Stimulated activated memory B cell treated with anti-CD40 and anti-IgM and Interleukin-4, amounts not matched to agents 10 μg/mL and 1 μg/mL and 100 μg/mL, for 72 hours (primary cell): ENCODE measurements at regions not wholly inside any gene's neighbourhood (a gene's known extent, or its start where the extent isn't known, plus 50 kb on each side); places are given as distances from the start of the nearest gene placed in this dataset.

ENCODE experiments used
- ATAC-seq: fragments of 150-1000 bp; cut with Tn5 transposase; 2 replicates; pipeline ENCODE4 v1.10.0; 2021
- H3K27ac Mint-ChIP-seq: one replicate; pipeline ENCODE4 v1.8.0; 2022; ENCODE audit warnings: mild to moderate bottlenecking, mixed read lengths
- H3K27me3 Mint-ChIP-seq: one replicate; pipeline ENCODE4 v1.8.0; 2022; ENCODE audit warnings: mixed read lengths
- H3K36me3 Mint-ChIP-seq: one replicate; pipeline ENCODE4 v1.8.0; 2022; ENCODE audit warnings: mixed read lengths
- H3K4me1 Mint-ChIP-seq: one replicate; pipeline ENCODE4 v1.8.0; 2022; ENCODE audit warnings: mixed read lengths
- H3K4me3 Mint-ChIP-seq: one replicate; pipeline ENCODE4 v1.8.0; 2022; ENCODE audit warnings: mild to moderate bottlenecking, moderate library complexity, mixed read lengths
- H3K9me3 Mint-ChIP-seq: one replicate; pipeline ENCODE4 v1.8.0; 2022; ENCODE audit warnings: mixed read lengths

DNA sequence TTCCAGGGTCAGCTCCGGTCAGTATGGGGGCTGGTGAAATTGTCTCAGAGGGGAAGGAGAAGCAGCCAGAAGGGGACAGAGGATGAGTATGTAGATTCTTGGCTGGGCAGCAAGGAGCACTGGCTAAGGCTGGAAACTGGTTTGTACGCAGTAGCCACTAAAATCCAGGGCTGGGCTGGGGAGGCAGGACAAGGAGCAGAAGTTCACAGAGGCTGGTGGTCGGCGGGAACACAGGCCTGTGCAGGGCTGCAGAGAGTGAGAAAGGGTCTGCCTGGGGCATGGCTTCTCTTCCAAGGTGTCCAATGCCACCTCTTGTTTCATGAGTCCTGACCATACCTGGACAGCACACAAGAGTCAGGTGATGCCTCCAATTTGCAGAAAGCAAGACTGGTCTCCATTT lies 94.4 kb upstream of the HDAC4 start:
- no peak for ATAC-seq
- peaks cover 75% of the 10 kb centered on the region for H3K27me3 Mint-ChIP-seq

DNA sequence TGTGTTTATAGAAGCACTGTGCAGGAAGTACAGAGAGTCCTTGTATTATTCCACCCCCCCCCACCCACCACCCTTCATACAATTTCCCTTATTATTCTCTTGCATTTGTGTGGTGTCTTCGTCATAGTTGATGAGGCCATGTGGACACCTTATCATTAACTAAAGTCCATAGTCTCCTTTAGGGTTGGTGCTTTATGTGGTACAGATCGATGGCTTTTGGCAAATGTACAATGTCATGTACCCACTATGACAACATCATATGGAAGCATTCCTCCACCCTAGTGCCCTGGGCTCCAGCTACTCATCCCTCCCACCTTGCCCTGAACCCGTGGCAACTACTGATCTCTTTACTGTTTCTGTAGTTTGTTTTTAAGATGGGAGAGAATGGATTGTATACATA lies 93.8 kb upstream of the HDAC4 start:
- no peak overlapping the region for H3K27ac Mint-ChIP-seq
- H3K4me3 Mint-ChIP-seq: no peak overlapping the region
- H3K4me1 Mint-ChIP-seq: no peaks in the 10 kb centered on the region
- H3K27me3 Mint-ChIP-seq: peaks cover 77% of the 10 kb centered on the region
- H3K36me3 Mint-ChIP-seq: no peaks in the 10 kb centered on the region
- no peak for ATAC-seq
- peaks cover 2% of the 10 kb centered on the region for H3K9me3 Mint-ChIP-seq

More for the DNA sequence above, 94.4 kb upstream of the HDAC4 start:
- H3K4me3 Mint-ChIP-seq: no peak overlapping the region
- no peaks in the 10 kb centered on the region for H3K4me1 Mint-ChIP-seq
- H3K27ac Mint-ChIP-seq: no peak overlapping the region
- H3K9me3 Mint-ChIP-seq: peaks cover 2% of the 10 kb centered on the region
- no peaks in the 10 kb centered on the region for H3K36me3 Mint-ChIP-seq

- Mint-ChIP-seq H3K27ac (no peak overlapping the region), H3K4me1 (no peaks in the 10 kb centered on the region), H3K27me3 (peaks cover 63% of the 10 kb centered on the region), H3K9me3 (no peaks in the 10 kb centered on the region), H3K36me3 (no peaks in the 10 kb centered on the region), H3K4me3 (no peak overlapping the region)
- ATAC-seq: no peak
Observed at GRCh38 chr2:239489481-239489880, 88.7 kb upstream of the HDAC4 start.

DNA sequence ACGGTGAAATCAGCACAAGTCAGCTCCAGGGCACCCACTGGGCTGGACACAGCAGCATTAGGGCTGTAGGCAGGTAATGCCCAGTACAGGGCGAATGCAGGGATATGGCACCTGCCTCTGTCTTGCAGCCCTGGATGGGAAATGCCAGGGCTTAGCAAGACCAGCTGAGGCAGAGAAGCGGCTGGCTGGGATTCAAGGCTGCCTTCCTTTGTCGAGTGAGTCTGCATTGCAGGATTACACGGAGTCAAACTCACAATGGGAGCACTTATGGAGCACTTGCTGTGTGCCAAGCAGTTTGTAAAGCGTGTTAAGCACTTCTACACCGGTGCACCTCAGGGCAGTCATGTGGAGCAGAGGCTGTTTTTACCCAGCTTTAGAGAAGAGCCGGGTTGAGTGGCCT lies 87.3 kb upstream of the HDAC4 start:
- H3K4me1 Mint-ChIP-seq: no peaks in the 10 kb centered on the region

GRCh38 chr2:239487272-239487671 lies 86.5 kb upstream of the HDAC4 start:
- H3K27ac Mint-ChIP-seq: no peak overlapping the region
- peaks cover 62% of the 10 kb centered on the region for H3K27me3 Mint-ChIP-seq
- H3K4me3 Mint-ChIP-seq: no peak overlapping the region
- no peaks in the 10 kb centered on the region for H3K9me3 Mint-ChIP-seq
- H3K4me1 Mint-ChIP-seq: no peaks in the 10 kb centered on the region
- H3K36me3 Mint-ChIP-seq: no peaks in the 10 kb centered on the region
- peak; percentile 28 for ATAC-seq

More for the DNA sequence above, 87.3 kb upstream of the HDAC4 start:
- H3K4me3 Mint-ChIP-seq: no peak overlapping the region
- H3K36me3 Mint-ChIP-seq: no peaks in the 10 kb centered on the region
- peaks cover 62% of the 10 kb centered on the region for H3K27me3 Mint-ChIP-seq
- H3K9me3 Mint-ChIP-seq: no peaks in the 10 kb centered on the region
- H3K27ac Mint-ChIP-seq: no peak overlapping the region
- no peak for ATAC-seq

- H3K36me3 Mint-ChIP-seq: no peaks in the 10 kb centered on the region
- ATAC-seq: no peak
- no peaks in the 10 kb centered on the region for H3K4me1 Mint-ChIP-seq
- H3K27ac Mint-ChIP-seq: no peak overlapping the region
- no peaks in the 10 kb centered on the region for H3K9me3 Mint-ChIP-seq
- H3K27me3 Mint-ChIP-seq: peaks cover 65% of the 10 kb centered on the region
- H3K4me3 Mint-ChIP-seq: no peak overlapping the region
Observed at GRCh38 chr2:239485622-239486021, 84.8 kb upstream of the HDAC4 start.

GRCh38 chr2:239484571-239485355 lies 83.9 kb upstream of the HDAC4 start:
- Mint-ChIP-seq H3K27ac (no peak overlapping the region), H3K36me3 (no peaks in the 10 kb centered on the region), H3K9me3 (no peaks in the 10 kb centered on the region), H3K27me3 (peaks cover 56% of the 10 kb centered on the region), H3K4me1 (no peaks in the 10 kb centered on the region), H3K4me3 (no peak overlapping the region)
- no peak for ATAC-seq

DNA sequence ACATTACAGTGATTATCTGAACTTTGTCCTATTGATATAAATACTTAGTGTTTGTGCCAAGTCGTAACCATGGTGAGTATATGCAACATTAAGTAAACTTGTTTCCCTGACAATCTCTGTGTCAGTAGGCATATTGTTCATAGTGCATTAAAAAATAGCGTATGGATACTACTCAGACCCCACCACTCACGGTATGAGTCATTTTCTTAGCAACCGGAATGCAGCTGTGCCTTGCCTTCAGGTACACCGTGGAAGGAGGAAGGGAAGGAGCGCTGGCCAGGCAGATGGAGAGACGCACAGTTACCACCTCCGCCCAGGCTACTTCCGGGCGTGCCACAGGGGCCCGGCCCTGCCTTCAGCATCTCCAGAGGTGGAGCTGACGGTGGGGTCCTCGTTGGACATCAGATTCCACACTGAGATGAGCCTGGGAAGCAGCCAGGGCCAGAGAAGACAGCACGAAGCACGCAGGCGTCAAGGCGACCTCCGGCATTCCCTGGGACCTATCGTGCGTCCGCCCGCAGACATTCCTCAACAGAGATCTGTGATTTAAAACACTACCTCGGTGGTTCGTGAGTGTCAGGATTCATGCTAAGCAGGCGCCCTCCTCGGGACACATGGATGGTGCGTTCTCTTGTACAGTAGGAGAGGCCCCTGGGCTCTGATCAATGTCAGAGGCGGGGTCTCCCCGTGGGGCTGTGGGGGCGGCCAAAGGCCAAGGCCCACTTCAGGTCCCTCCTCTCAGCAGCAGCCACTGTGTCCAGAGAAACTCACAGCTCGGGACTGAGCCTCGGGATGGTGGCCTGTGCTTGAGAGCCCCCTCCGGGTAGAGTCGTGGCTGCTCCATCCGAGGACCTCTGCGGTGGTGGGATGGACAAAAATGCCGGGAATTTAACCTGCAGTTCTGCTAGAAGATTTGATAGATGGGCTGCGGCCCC lies 82.2 kb upstream of the HDAC4 start:
- H3K4me3 Mint-ChIP-seq: no peak overlapping the region
- no peaks in the 10 kb centered on the region for H3K36me3 Mint-ChIP-seq
- ATAC-seq: no peak
- no peaks in the 10 kb centered on the region for H3K4me1 Mint-ChIP-seq
- H3K27me3 Mint-ChIP-seq: peaks cover 50% of the 10 kb centered on the region
- H3K27ac Mint-ChIP-seq: no peak overlapping the region
- H3K9me3 Mint-ChIP-seq: no peaks in the 10 kb centered on the region

GRCh38 chr2:239479471-239479870 lies 78.7 kb upstream of the HDAC4 start:
- Mint-ChIP-seq H3K4me3 (no peak overlapping the region), H3K4me1 (no peaks in the 10 kb centered on the region), H3K36me3 (no peaks in the 10 kb centered on the region), H3K9me3 (no peaks in the 10 kb centered on the region), H3K27ac (no peak overlapping the region), H3K27me3 (peaks cover 45% of the 10 kb centered on the region)
- ATAC-seq: peak; percentile 17

DNA sequence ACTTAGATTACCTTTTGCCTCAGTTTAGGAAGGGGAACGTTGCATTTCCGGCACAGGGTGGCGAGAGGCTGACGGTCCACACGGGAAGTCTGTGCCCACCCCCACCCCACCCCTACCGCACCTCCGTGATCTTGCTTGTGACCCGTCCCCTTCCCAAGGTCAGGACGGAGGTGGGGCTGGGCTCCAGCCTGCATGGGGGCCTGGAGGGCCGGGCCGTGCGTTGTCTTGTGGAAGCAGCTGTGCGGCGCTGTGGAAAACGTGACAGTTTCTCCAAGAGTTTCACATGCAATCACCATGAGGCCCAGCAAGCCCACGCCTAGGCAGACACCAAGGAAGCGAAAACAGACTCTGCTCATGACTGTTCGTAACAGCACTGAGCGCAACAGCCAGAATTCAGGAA lies 76.8 kb upstream of the HDAC4 start:
- Mint-ChIP-seq H3K36me3 (no peaks in the 10 kb centered on the region), H3K4me3 (no peak overlapping the region), H3K4me1 (no peaks in the 10 kb centered on the region), H3K9me3 (no peaks in the 10 kb centered on the region), H3K27me3 (peaks cover 47% of the 10 kb centered on the region), H3K27ac (no peak overlapping the region)
- no peak for ATAC-seq

DNA sequence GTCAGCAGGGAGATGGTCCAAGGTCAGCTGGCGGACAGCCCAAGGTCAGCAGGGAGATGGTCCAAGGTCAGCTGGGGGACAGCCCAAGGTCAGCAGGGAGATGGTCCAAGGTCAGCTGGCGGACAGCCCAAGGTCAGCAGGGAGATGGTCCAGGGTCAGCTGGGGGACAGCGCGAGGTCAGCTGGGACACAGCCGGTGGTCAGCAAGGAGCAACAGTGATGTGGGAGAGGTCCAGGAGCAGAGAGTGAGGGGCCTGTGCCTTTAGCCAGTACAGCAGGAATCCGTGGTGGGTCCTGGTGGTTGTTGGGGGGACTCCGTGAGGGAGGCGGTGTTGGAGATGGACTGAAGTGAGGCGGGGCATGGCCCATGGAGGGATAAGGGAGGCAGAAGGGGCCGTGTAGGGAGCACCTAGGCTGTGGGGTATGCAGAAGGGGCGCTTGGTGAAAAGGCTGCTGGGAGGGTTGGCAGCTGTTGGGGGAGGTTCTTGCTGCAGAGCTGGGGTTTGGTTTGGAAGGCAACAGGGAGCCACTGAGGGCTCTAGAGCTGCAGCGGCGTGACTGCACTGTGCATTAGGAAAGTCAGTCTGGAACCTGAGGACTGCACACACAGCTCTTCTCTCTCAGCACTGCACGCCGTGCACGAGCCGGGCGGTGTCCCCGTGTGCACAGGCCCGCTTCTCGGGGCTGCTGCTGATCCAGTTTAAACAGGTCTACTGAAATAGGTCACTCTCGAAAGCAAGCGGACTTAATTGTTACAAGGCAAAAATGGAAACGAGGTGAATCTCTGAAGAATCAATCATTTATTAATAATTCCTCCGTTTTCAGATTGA lies 76.2 kb upstream of the HDAC4 start:
- no peaks in the 10 kb centered on the region for H3K36me3 Mint-ChIP-seq
- H3K9me3 Mint-ChIP-seq: no peaks in the 10 kb centered on the region

GRCh38 chr2:239476029-239476756 lies 75.4 kb upstream of the HDAC4 start:
- Mint-ChIP-seq H3K4me3 (no peak overlapping the region), H3K27ac (no peak overlapping the region)

More for the DNA sequence above, 76.2 kb upstream of the HDAC4 start:
- Mint-ChIP-seq H3K4me3 (no peak overlapping the region), H3K4me1 (no peaks in the 10 kb centered on the region), H3K27ac (no peak overlapping the region), H3K27me3 (peaks cover 44% of the 10 kb centered on the region)
- no peak for ATAC-seq

DNA sequence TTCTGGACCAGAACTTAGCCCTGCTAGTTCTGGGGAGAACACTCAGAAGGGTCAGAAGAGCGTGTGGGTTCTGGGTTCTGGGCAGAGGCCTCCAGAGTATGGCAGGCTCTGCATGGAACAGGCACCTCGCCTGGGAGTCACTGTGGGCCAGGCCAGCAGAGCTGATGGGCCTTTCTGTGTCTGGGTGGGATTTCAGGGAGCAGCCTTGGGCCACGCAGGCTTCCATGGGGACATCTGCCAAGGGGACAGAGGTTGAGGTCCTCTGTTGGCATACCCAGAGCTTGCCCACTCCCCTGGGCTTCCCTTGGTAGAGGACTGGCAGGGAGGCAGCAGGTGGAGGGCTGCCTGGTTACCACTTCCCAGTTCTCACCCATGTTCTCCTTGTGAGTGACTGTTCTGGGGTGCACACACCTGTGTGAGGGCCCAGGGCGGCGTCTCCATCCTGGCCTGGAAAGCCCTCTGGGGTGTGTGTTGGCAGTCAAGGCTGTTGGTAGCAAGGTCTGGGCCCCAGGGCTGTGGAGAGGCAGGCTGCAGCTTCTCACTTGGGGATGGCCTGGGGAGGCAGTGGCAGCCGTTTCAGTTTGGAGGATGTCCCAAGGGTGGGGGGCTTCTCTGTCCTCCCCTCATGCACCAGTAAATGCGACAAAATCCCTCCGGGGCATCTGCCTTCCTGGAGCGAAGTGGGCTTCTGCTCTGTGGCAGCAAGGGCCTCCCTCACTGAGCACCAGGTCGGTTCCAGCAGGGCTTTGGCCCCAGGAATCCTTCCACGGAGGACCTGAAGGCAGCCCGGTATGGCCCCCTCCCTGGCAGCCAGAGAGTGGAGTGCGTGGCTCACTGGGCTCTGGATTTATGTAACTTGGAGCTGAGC lies 74.6 kb upstream of the HDAC4 start:
- Mint-ChIP-seq H3K9me3 (no peaks in the 10 kb centered on the region), H3K27me3 (peaks cover 31% of the 10 kb centered on the region), H3K4me3 (no peak overlapping the region), H3K36me3 (no peaks in the 10 kb centered on the region), H3K4me1 (no peaks in the 10 kb centered on the region), H3K27ac (no peak overlapping the region)
- no peak for ATAC-seq

More at GRCh38 chr2:239476029-239476756, 75.4 kb upstream of the HDAC4 start:
- Mint-ChIP-seq H3K36me3 (no peaks in the 10 kb centered on the region), H3K4me1 (no peaks in the 10 kb centered on the region), H3K27me3 (peaks cover 36% of the 10 kb centered on the region), H3K9me3 (no peaks in the 10 kb centered on the region)
- no peak for ATAC-seq
